GM18508 (cell line): ENCODE measurements at regions not wholly inside any gene's neighbourhood (a gene's known extent, or its start where the extent isn't known, plus 50 kb on each side); places are given as distances from the start of the nearest gene placed in this dataset.
"Not testable (repeated sequence)": the region's sequence is repeated elsewhere in the genome, so short reads cannot be mapped to it uniquely, and the experiment has no call there.

ENCODE experiments used
- ATAC-seq: cut with Tn5 transposase; IDR thresholded peaks from one replicate; pipeline ENCODE4 v1.9.1; 2021; ENCODE audit warnings: moderate number of reproducible peaks; ENCODE audit not compliant: insufficient read depth, unreplicated experiment

GRCh38 chr3:88385090-88385489 lies 235.3 kb downstream of the C3orf38 start:
- no peak for ATAC-seq

- ATAC-seq, result no peak
Observed at GRCh38 chr3:88398581-88398980, 248.8 kb downstream of the C3orf38 start.

- ATAC-seq, result no peak
Observed at GRCh38 chr3:88403319-88403718, 253.6 kb downstream of the C3orf38 start.

- ATAC-seq, result no peak
Observed at GRCh38 chr3:88408097-88408496, 258.3 kb downstream of the C3orf38 start.

GRCh38 chr3:88408935-88409334 lies 259.2 kb downstream of the C3orf38 start:
- ATAC-seq, result no peak

- ATAC-seq, result no peak
Observed at GRCh38 chr3:88410259-88410658, 260.5 kb downstream of the C3orf38 start.

- no peak for ATAC-seq
Observed at GRCh38 chr3:88412346-88412745, 262.6 kb downstream of the C3orf38 start.

- no peak for ATAC-seq
Observed at GRCh38 chr3:88416436-88416835, 266.7 kb downstream of the C3orf38 start.

GRCh38 chr3:88418219-88418618 lies 268.5 kb downstream of the C3orf38 start:
- no peak for ATAC-seq

GRCh38 chr3:88433568-88433967 lies 283.8 kb downstream of the C3orf38 start:
- peak; percentile 94 for ATAC-seq

- no peak for ATAC-seq
Observed at GRCh38 chr3:88434001-88434400, 284.2 kb downstream of the C3orf38 start.

- peak; percentile 47 for ATAC-seq
Observed at GRCh38 chr3:88440701-88441100, 290.9 kb downstream of the C3orf38 start.

- no peak for ATAC-seq
Observed at GRCh38 chr3:88443066-88443465, 293.3 kb downstream of the C3orf38 start.

- no peak for ATAC-seq
Observed at GRCh38 chr3:88444251-88444650, 294.5 kb downstream of the C3orf38 start.

GRCh38 chr3:88452228-88452627 lies 302.5 kb downstream of the C3orf38 start:
- ATAC-seq, result no peak

GRCh38 chr3:88460369-88460768 lies 310.6 kb downstream of the C3orf38 start:
- no peak for ATAC-seq

- ATAC-seq, result no peak
Observed at GRCh38 chr3:88462230-88462629, 312.5 kb downstream of the C3orf38 start.

GRCh38 chr3:88467191-88467590 lies 317.4 kb downstream of the C3orf38 start:
- ATAC-seq, result no peak

- no peak for ATAC-seq
Observed at GRCh38 chr3:88469216-88469615, 319.5 kb downstream of the C3orf38 start.

- ATAC-seq, result no peak
Observed at GRCh38 chr3:88478460-88478859, 328.7 kb downstream of the C3orf38 start.

GRCh38 chr3:88480822-88481221 lies 331.1 kb downstream of the C3orf38 start:
- no peak for ATAC-seq

GRCh38 chr3:88485001-88485400 lies 335.2 kb downstream of the C3orf38 start:
- ATAC-seq, result no peak

GRCh38 chr3:88508818-88509217 lies 359.1 kb downstream of the C3orf38 start:
- not testable (repeated sequence) for ATAC-seq
